HL-60 (cell line): ENCODE measurements at regions not wholly inside any gene's neighbourhood (a gene's known extent, or its start where the extent isn't known, plus 50 kb on each side); places are given as distances from the start of the nearest gene placed in this dataset.

Experiments
- DNase-seq, 2 experiments: peaks; one replicate each; pipeline ENCODE4 v3.0.0-alpha.2; 2010 to 2020; ENCODE audit warnings: low read depth in 1 of 2, low spot score in 1 of 2
- H3K27ac ChIP-seq: fragments of 250-450 bp; sonication (Bioruptor Pico); replicated peaks from 2 replicates; pipeline ENCODE4 v1.5.1; 2020; ENCODE audit warnings: mild to moderate bottlenecking, moderate library complexity
- H3K27me3 ChIP-seq: fragments of 250-450 bp; sonication (Bioruptor Pico); 2 replicates; pipeline ENCODE4 v1.5.1; 2021; ENCODE audit warnings: mild to moderate bottlenecking, moderate library complexity; ENCODE audit not compliant: insufficient read depth, poor library complexity, severe bottlenecking
- H3K4me3 ChIP-seq: replicated peaks from 2 replicates; pipeline ENCODE4 v1.5.1; 2011; ENCODE audit warnings: mild to moderate bottlenecking, control low read depth, low read length; ENCODE audit not compliant: insufficient read depth
- GABPA ChIP-seq: IDR thresholded peaks from 2 replicates; pipeline ENCODE4 v1.6.1; 2012; ENCODE audit warnings: low read depth
- POLR2AphosphoS5 ChIP-seq: IDR thresholded peaks from 2 replicates; pipeline ENCODE4 v1.6.1; 2012; ENCODE audit warnings: low read depth
- REST ChIP-seq: IDR thresholded peaks from 2 replicates; pipeline ENCODE4 v1.6.1; 2012; ENCODE audit warnings: low read depth; ENCODE audit not compliant: insufficient replicate concordance
- SPI1 ChIP-seq: IDR thresholded peaks from 2 replicates; pipeline ENCODE4 v1.6.1; 2012; ENCODE audit warnings: low read depth, mild to moderate bottlenecking, borderline replicate concordance
- TF ChIP-seq, protein P1 (sequence below): IDR thresholded peaks from one replicate; pipeline ENCODE4 v1.5.1; 2011; ENCODE audit warnings: low read length, control low read depth, inconsistent platforms; ENCODE audit not compliant: insufficient read depth

DNA sequence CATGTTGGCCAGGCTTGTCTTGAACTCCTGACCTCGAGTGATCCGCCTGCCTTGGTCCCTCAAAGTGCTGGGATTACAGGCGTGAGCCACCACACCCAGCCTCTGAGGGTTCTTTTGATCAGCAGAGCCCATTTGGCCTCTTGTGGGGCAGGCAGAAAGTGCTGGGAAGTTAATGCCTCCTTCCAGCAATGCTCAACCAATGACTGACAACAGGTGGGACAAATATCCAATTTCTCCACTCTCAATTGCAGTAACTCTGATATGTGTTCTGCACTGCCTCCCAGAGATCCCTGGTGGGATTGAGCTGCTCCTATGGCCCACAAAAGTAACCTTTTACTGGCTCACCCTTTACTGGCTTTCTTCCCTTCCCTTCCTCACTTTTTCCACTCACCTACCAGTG lies 79.9 kb upstream of the APC start:
- DNase-seq: no peak
- TF ChIP-seq SPI1: no peak
- no peak for TF ChIP-seq GABPA
- TF ChIP-seq, protein P1, sequence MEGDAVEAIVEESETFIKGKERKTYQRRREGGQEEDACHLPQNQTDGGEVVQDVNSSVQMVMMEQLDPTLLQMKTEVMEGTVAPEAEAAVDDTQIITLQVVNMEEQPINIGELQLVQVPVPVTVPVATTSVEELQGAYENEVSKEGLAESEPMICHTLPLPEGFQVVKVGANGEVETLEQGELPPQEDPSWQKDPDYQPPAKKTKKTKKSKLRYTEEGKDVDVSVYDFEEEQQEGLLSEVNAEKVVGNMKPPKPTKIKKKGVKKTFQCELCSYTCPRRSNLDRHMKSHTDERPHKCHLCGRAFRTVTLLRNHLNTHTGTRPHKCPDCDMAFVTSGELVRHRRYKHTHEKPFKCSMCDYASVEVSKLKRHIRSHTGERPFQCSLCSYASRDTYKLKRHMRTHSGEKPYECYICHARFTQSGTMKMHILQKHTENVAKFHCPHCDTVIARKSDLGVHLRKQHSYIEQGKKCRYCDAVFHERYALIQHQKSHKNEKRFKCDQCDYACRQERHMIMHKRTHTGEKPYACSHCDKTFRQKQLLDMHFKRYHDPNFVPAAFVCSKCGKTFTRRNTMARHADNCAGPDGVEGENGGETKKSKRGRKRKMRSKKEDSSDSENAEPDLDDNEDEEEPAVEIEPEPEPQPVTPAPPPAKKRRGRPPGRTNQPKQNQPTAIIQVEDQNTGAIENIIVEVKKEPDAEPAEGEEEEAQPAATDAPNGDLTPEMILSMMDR: no peak
- no peak for TF ChIP-seq POLR2AphosphoS5
- no peak for TF ChIP-seq REST
- Histone ChIP-seq H3K27me3 (no peaks in the 10 kb centered on the region), H3K27ac (no peak overlapping the region), H3K4me3 (no peak overlapping the region)

DNA sequence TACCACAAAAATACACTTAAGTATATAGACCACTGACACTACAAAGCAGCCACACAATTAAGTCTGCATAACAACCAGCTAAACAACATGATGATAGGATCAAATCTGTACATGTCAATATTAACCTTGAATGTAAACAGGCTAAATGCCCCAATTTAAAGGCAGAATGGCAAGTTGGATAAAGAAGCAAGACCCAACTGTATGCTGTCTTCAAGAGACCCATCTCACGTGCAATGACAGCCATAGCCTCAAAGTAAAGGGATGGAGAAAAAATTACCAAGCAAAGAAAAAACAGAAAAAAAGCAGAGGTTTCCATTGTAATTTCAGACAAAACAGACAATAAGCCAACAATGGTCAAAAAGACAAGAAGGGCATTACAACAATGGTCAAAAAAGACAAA lies 77.3 kb upstream of the APC start:
- H3K27ac ChIP-seq: no peak overlapping the region
- no peak overlapping the region for H3K4me3 ChIP-seq
- TF ChIP-seq SPI1 (no peak), GABPA (no peak), POLR2AphosphoS5 (no peak), REST (no peak)
- TF ChIP-seq, protein P1: no peak
- no peaks in the 10 kb centered on the region for H3K27me3 ChIP-seq
- no peak for DNase-seq

- no peak for TF ChIP-seq SPI1
- TF ChIP-seq REST: no peak
- TF ChIP-seq POLR2AphosphoS5: no peak
- no peak for TF ChIP-seq GABPA
- TF ChIP-seq, protein P1: no peak
- Histone ChIP-seq H3K4me3 (no peak overlapping the region), H3K27ac (no peak overlapping the region), H3K27me3 (no peaks in the 10 kb centered on the region)
- DNase-seq: no peak
These were observed 74.5 kb upstream of the APC start for GRCh38 chr5:112663146-112663545.
